ENCODE measurements at regions not wholly inside any gene's neighbourhood (a gene's known extent, or its start where the extent isn't known, plus 50 kb on each side); places are given as distances from the start of the nearest gene placed in this dataset.

DNA sequence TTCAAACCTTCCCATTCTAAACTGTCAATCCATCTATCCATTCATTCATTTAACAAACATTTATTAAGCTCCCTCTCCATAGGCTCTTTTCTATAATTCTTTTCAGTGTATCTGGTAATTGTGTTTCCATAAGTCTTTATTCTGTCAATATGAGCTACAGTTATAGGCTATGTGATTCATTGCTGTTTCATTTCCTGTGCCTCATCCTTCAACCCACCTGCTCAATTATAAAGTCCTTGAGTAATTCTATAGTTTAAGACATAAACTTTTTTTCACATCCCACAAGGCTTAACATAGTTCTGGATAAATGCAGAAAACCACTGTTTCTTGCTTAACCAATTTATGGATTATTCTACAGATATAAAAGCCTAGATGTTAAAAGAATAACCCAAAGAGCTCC lies 84.2 kb upstream of the PIK3C3 start:
- TF ChIP-seq POLR2A (IDR thresholded peaks at IDR 0.05) (no peak), CTCF (IDR thresholded peaks at IDR 0.05) (no peak)
